Daoy (cell line): ENCODE measurements at regions not wholly inside any gene's neighbourhood (a gene's known extent, or its start where the extent isn't known, plus 50 kb on each side); places are given as distances from the start of the nearest gene placed in this dataset.

Source experiments
- DNase-seq: peaks from one replicate; pipeline ENCODE4 v3.0.0-alpha.2; 2015; ENCODE audit warnings: low read depth

DNA sequence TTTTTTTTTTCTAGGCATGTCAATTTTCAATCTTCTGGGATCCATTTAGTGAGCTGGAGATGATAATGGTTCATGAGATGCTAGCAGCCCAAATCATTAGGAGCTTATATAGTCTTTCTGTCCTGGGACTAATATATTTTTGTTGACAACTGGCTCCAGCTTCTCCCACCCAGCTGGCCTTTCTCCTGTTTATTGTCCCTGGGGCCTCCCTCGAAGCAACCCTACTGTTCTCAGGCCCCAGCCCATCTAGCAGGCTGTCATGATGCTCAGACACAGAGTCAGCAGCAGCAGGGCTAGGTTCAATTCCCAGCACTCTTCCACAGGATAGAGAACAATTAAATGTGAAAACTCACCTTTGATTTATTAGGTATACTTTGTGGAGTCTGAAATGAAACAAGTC, 127.6 kb upstream of the MID1 start:
- DNase-seq = no peak

GRCh38 chrX:10749113-10749512, 128.7 kb upstream of the MID1 start:
- no peak for DNase-seq

DNA sequence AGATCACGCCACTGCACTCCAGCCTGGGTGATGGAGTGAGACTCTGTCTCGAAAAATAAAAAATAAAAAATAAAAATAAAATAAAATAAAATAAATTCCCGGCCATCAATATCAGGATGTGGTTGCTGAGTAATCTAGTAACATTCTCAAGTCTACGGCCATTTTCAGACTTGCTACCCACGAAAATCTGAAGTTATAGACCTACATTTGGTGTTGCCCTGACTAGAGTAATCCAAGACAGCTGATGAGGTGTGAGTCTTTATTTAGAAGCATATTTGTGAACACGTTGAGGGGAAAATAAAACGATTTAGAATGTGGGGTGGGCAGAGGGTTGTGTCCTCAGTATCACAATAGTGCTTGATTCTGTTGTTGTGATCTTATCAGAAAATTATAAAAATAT, 130.2 kb upstream of the MID1 start:
- no peak for DNase-seq

DNA sequence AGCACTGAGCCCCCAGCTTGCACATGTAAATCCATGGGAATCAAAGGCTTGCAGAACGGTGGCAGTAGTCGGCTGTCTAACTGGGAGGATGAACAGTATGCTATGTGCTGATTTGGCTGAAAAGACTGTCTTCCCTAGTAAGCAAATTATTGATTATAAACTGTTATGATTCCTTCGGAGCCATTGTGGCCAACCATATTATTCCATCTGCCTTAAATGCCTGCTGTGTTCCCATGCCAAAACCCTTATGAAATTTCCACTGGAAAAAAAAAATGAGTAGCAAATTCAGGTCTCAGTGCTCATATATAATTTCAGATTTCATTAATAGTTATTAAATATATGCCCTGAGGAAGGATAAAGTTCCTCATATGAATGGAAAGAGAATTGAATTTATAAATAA, 132.7 kb upstream of the MID1 start:
- DNase-seq = no peak

- no peak for DNase-seq
Measured at GRCh38 chrX:10754445-10754844, 134.1 kb upstream of the MID1 start.

- peak; percentile 75 for DNase-seq
Measured at GRCh38 chrX:10755439-10756334, 135.3 kb upstream of the MID1 start.

DNA sequence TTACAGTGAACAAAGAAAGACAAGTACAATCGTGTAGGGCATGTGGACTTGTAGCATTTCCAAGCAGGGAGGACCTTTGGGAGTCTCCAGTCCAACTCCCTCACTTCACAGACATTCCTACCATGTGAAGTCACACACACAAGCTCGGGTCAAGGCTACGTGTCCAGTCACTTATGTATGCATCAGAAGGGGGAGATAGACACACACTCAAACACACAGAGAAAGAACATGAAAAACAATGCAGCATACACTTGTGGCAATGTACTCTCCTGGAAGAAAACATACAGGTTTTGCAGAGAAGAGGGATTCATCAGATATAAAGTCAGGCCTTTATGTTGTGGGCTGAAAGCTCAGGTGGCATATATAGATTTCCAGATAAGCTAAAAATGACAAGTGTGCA, 136.1 kb upstream of the MID1 start:
- peak; percentile 80 for DNase-seq

DNA sequence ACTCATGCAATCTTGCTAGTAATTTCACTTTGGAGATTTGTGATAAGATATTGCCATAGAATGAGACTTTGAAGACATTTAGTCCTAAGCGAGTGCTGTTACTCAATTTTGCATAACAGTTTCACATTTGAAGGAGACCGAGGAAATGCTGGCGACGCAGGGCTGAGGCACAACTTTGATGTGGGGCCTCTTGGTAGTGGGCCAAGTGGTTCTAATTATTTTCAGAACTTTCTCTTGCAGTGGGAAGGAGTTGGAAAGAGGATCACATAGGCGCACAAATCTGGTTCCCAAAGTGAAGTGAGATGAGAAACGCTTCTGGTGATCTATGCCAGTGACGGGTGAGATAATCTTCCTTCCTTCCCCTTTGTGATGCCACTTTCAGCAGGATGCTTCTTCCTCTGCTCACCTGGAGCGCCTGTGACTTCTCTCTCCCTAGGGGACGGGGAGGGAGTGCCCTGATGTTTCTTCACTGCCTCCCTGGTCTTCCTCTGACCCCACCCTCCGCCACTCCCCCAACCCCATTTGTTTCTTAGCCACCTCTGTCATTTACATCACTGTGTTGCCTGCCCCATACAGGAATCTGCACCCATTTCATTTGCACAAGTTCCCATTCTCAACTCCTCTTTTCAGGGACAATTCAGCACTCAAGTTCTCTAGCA, 138.9 kb upstream of the MID1 start:
- DNase-seq = no peak

DNA sequence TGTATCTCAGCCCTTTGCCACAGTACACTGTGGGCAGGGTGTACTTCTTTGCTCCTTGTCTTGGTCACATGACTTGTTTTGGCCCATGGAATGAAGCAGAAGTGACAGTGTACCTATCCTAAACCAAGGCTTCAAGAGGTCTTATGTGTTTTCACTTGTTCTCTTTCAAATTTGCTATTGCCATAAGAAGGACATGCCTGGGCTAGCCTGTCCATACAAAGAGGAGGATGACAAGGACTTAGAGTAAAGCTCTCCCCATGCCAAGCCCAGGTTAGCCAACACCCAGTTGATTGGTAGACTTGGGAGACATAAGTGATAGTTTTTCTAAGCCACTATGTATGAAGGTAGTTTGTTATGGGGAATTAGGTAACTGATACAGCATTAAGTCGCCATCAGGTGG, 141.1 kb upstream of the MID1 start:
- DNase-seq = no peak

DNA sequence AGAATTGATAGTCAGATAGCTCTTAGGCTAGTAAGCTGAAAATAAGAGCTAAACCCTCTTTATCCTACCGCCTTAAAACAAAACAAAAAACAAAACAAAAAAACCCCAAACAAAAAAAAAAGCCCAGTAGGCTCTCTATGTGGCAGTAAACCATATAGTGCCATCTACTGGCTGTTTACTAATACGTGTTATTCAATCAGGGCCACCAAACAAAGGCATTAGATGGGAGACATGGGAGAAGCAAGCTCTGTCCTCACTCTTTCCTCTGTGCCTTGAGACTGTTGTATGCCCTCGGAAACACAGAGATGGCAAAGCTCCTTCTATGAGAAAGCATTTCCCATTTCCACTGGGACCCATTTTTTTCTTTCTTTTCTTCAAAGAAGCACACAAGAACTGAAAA, 148.8 kb upstream of the MID1 start:
- peak; percentile 14 for DNase-seq

GRCh38 chrX:10769696-10770619, 149.6 kb upstream of the MID1 start:
- DNase-seq = peak; percentile 51

DNA sequence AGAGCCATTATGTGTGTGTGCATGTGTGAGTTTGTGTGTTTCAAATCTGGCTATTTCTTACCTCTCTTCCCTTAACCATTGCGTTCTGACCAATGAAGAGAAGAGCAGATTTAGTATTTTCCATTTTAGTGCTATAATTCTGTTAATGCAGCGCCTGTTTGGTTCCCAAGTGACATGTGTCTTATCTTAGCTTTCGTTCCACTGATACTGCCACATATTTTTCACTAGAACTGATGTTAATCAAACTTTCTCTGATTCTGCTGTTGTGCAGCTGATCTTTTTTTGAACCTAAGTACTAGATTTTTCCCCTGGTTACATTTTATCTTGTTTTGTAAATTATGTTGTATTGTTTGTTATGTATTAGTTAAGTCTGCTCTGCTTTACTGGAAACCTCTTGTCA, 152.9 kb upstream of the MID1 start:
- DNase-seq = no peak

DNA sequence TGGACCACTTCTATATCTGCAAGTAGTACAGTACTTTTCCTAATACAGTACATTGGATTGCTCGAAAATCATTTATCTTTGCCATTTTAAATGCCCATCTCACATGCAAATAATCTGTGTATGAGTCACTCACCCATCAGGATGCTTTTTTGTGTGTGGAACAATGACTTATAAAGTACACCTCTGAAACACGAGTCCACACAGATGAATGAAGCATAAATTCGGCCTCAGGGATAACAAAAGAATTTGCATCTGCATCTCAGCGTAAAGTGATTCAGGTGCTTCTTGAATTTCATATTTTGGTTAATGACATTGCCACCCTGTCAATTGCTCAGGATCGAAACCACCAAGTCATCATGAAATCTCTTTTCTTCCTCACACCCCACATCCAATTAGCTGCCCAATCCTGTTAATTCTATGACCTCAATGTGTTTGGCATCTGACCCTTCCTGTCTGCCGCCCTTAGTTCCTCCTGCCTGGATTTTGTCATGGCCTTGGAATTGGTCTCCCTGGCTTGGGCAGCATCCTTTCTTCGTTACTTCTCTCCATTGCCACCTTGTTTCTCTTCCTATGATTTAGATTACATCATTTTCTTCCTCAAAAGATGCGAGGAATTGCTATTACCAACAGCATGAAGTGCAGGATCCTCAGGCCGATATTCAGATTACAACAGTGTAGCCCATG, 161.6 kb upstream of the MID1 start:
- no peak for DNase-seq

DNA sequence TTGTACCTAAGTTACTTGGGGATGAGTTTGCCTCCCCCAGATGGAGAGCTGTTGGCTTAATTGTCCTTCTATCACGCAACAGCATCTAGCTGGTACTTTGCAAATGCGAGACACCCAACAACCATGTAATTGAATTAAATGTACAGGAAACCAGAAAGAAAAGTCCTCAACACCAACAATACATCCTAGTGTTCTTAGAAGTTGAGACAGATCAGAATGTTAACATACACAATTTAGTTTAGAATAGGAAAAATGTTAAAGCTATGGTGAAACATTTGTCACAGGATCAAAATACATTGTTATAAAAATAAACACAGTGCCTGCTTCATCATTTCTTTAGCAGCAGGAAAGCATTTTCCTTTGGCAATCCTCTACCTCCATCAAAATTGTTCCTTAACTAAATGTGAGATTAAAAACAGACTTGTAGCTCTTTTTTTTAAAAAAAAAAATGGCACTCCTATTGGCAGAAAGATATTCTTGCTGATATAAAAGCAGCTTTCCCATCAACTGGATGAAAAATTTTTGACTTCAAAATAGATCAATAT, 163.1 kb upstream of the MID1 start:
- no peak for DNase-seq

GRCh38 chrX:10787264-10787663, 166.9 kb upstream of the MID1 start:
- no peak for DNase-seq

DNA sequence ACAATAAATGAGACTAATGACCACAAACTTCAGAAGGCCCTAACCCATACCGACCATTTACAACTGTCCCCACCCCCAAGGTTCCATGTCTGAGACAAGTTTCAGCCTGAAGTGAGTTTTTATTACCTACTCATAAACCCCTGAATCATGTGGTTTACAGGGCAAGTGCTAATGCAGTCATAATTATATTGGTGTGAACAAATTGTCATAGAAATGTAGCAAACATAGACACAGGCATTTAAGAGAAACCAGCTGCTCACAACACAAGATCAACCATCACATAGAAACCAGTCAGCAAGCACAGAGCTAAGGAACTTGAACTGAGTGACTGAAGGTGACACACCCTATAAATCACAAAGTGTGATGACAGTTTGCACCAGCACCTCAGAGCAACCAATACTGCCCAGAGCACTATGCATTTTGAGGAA, 173.8 kb upstream of the MID1 start:
- DNase-seq = no peak

GRCh38 chrX:10795721-10796120, 175.3 kb upstream of the MID1 start:
- DNase-seq = no peak

DNA sequence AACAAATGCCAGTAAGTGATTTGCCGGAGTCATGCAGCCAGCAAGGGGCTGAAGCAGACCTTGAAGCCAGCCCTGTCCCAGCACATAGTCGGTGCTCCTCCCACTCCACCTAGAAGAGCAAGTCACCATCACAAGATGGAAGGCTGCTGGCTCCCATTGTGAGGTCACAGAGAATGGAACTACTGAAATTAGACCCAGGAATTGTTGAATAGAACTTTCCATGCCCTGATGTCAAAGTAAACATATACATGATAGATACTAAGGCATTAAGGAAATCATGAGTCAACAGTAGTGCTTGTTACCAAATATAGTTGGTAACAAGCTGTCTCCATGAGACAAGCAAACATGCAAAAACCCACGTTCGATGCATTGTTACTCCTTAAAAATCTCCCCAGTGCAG, 177.1 kb upstream of the MID1 start:
- DNase-seq = no peak

GRCh38 chrX:10798041-10798440, 177.7 kb upstream of the MID1 start:
- no peak for DNase-seq

DNA sequence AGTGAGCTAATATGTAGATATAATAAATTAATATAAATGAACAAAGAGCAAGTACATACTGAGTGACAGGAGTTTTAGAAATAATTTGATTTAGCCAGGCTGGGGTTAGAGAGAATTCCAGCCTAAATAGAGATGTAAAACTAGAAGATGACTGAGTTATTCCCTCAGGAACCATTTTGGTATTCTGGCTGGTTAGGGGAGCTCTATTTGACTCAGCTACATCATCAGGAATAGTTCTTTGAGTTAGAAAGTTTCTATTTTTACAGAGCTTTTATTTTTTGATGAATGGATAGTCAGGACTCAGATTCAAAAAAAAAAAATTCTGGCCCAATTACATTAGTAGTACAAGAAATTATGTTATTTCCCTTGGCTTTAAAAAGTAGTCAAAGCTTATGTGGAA, 180.4 kb upstream of the MID1 start:
- DNase-seq = no peak

DNA sequence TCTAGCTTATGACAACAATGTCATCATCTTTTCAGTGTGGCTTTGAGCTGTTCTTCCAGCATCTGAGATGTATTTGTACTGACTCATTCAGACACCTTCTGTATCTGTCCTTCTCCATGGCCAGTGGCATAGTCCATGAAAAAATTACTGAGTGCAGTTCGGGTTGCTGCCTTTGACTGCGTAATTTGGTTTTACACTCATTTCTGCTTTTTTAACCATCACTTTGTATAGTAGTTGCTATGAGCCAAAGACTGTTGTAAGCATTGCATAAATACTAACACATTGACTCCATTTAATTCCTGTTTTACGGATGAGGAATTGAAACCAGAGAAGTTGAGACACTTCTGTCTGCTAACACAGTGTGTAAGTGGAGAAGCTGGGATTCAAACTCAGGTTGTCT, 190.7 kb upstream of the MID1 start:
- DNase-seq = no peak
